GM19452 (cell line): ENCODE measurements at regions not wholly inside any gene's neighbourhood (a gene's known extent, or its start where the extent isn't known, plus 50 kb on each side); places are given as distances from the start of the nearest gene placed in this dataset.
"Not testable (repeated sequence)": the region's sequence is repeated elsewhere in the genome, so short reads cannot be mapped to it uniquely, and the experiment has no call there.

Experiments used
- ATAC-seq: cut with Tn5 transposase; IDR thresholded peaks from one replicate; pipeline ENCODE4 v1.9.1; 2021; ENCODE audit not compliant: unreplicated experiment

GRCh38 chr2:39487398-39488250, 50.5 kb upstream of the MAP4K3 start:
- no peak for ATAC-seq

GRCh38 chr2:39488450-39488849, 51.4 kb upstream of the MAP4K3 start:
- ATAC-seq = no peak

- ATAC-seq = no peak
Measured at GRCh38 chr2:39490586-39490985, 53.5 kb upstream of the MAP4K3 start.

GRCh38 chr2:39491653-39492052, 54.6 kb upstream of the MAP4K3 start:
- ATAC-seq = peak; percentile 10

- peak; percentile 94 for ATAC-seq
Measured at GRCh38 chr2:39492095-39492590, 55.1 kb upstream of the MAP4K3 start.

- no peak for ATAC-seq
Measured at GRCh38 chr2:39492716-39493115, 55.6 kb upstream of the MAP4K3 start.

GRCh38 chr2:39494784-39495251, 57.7 kb upstream of the MAP4K3 start:
- ATAC-seq = peak; percentile 60

GRCh38 chr2:39497082-39497801, 60.2 kb upstream of the MAP4K3 start:
- ATAC-seq = no peak

GRCh38 chr2:39498176-39498575, 61.1 kb upstream of the MAP4K3 start:
- ATAC-seq = not testable (repeated sequence)

- no peak for ATAC-seq
Measured at GRCh38 chr2:39498786-39499185, 61.7 kb upstream of the MAP4K3 start.

GRCh38 chr2:39499336-39499735, 62.3 kb upstream of the MAP4K3 start:
- no peak for ATAC-seq

- ATAC-seq = no peak
Measured at GRCh38 chr2:39501412-39501811, 64.3 kb upstream of the MAP4K3 start.

GRCh38 chr2:39503277-39503676, 66.2 kb upstream of the MAP4K3 start:
- no peak for ATAC-seq

GRCh38 chr2:39504790-39505335, 67.8 kb upstream of the MAP4K3 start:
- ATAC-seq = no peak

- ATAC-seq = peak; percentile 62
Measured at GRCh38 chr2:39506215-39506614, 69.1 kb upstream of the MAP4K3 start.

GRCh38 chr2:39508198-39508597, 71.1 kb upstream of the MAP4K3 start:
- no peak for ATAC-seq

GRCh38 chr2:39510140-39510539, 73.1 kb upstream of the MAP4K3 start:
- ATAC-seq = no peak

- ATAC-seq = no peak
Measured at GRCh38 chr2:39511219-39511604, 74.1 kb upstream of the MAP4K3 start.

GRCh38 chr2:39511605-39512433, 74.7 kb upstream of the MAP4K3 start:
- ATAC-seq = no peak

GRCh38 chr2:39512434-39512935, 75.4 kb upstream of the MAP4K3 start:
- ATAC-seq = no peak

GRCh38 chr2:39512941-39513340, 75.9 kb upstream of the MAP4K3 start:
- ATAC-seq = no peak
